Muscle of arm (tissue), 1 donor: ENCODE measurements at regions not wholly inside any gene's neighbourhood (a gene's known extent, or its start where the extent isn't known, plus 50 kb on each side); places are given as distances from the start of the nearest gene placed in this dataset.

Source experiments
- DNase-seq: peaks from one replicate; pipeline ENCODE4 v3.0.0-alpha.2; 2013

DNA sequence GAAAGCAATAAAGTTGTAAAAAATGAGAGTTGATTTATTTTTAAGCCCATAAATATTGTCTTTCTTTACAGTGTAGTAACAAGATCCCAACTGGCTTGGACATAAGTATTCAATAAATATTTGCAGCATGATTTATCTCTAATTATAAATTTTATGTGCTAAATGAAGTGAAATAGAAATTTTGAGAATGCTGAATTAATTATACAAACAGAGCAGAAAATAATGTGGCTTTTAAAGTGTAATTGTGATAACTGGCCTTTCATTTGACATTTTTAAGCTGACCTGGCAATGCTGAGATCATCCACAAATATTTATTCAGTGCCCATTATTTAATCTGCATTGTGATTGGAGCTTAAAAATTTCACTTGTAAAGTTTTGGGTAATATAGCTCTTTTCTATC is 201.6 kb upstream of the NAV3 start:
- no peak for DNase-seq

GRCh38 chr12:77625441-77625840 is 205.3 kb upstream of the NAV3 start:
- no peak for DNase-seq

DNA sequence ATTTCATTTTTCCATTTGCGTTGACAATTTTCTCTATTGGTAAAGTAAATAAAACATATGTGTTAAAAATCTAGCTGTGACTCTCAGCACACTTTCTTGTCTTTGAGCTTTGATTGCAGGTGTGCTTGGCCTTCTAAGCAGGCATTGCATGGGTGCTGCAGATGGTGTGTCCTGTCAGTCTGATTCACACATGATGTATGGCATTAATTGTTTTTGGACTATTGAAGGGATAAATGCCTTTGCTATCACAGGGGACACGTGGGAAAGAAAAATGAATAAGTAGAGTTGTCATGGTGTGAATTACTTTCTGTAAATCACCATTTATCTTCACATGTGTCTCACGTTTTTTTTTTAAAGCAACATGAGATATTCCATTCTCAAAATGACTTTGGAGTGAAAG is 211.3 kb upstream of the NAV3 start:
- no peak for DNase-seq

DNA sequence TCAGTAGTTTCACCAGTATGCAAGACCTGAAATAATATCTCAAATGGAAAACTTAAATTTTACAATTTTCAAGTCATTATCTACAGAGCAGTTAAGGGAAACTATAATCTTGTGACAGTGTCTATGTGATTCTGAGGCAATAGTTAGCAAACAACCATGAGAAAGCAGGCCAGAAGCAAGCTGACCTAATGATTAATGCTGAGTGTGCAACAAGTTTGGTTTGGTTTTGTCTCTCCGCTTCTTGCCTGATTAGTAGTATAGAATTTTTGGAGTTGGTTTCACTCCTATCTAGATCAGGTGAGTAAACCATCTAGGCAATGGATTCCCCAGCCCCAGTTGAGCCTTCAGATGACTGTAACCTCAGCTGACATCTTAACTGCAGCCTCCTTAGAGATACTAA is 212.9 kb upstream of the NAV3 start:
- no peak for DNase-seq

- no peak for DNase-seq
These were observed 215.4 kb upstream of the NAV3 start for GRCh38 chr12:77615332-77615731.

DNA sequence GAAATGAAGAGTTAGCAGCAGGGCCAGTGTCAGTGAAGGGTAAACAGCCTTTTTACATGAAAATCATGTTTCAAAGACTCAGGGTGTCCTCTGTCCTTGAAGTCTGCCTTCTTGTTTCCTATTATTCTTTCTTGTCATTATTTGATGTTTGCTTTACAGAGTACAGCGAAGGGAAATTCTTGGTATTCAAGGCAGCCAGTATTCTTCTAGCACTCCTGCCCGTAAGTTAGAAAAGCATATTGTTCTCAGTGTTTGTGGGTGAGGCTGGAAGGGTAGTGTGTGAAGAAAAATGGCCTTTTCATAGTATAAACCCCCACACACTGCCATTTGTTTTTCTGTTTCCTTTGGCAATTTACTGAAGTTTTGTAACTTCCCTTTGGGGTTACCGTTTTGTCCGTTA is 217.3 kb upstream of the NAV3 start:
- DNase-seq = no peak

- DNase-seq = no peak
These were observed 220.2 kb upstream of the NAV3 start for GRCh38 chr12:77610446-77610845.

DNA sequence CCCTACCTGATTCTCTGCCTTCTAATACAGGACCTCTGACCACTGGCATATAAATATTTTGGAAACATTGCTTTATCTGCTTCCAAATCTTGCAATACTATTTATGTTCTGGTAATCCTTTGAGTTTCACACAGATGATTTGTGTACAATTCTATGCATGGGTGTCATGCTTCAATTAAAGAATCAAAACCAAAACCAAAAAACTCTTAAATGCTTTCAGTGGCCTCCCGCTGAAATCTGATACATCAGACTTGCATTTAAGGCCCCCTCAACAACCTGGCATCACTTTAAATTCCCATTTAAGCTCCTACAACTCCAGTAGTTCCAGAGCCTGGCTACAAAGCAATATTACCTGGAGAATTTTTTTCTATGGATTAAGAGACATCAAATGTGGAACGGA is 221.7 kb upstream of the NAV3 start:
- no peak for DNase-seq

DNA sequence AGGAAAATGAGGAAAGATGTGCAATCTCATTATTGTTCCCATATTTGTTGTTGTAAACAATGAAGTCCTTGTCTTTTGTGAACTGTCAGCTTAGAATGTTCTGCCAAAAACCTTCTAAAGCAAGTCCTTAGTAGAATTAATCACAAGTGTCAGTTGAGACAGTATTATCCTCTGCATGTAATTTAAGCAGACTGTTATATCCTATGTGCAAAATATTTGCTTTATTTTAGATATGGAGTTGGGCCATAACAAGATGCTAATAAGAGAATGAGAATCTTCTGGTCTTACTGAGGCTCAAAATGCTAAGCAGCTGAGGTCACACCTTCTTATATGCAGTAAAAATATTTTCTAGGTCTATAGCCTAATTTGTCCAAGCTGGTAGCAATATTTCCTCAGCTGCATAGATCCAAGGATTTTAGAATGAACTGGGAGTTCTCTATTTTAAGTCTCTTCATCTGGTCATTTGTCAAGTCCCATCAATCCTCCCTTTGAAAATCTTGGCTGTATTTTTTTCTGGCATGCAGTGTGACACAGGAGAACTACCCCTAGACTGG is 222.3 kb upstream of the NAV3 start:
- DNase-seq = peak; percentile 37

DNA sequence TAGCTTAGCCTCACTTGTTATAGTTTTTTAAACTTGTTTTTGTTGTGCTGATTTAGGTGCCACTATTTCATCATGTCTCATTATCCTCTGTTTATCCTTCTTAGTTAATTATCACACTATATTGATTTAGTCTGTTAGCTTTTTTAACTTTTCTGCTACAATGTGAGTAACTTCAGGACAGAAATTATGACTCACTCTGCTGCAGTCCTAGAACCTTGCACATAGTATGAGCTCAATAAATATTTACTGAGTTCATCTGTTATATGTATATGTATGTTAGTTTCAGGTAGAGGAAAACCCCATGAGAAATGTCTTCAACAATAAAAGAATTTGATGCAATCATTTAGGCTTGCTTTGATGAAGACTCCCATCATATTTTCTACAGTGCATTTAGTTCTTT is 224.3 kb upstream of the NAV3 start:
- no peak for DNase-seq

DNA sequence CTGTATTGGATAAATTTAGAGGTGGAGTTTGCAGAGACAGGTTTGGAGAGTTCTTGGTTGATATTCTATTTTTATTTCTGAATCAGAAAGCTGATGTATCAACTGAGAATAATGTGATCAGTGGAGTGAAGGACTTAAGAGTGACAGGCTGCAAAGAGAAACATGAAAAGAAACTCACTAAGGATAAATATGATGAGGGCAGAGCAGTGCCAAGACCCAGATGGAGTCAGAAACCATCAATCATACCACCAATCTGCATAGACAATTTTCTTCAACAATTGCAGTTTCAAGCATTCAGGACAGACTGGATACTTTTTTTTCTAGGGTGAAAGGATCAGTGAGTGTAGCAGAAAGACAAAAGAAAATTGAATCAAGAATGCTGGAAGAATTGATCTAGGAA is 226.7 kb upstream of the NAV3 start:
- no peak for DNase-seq

DNA sequence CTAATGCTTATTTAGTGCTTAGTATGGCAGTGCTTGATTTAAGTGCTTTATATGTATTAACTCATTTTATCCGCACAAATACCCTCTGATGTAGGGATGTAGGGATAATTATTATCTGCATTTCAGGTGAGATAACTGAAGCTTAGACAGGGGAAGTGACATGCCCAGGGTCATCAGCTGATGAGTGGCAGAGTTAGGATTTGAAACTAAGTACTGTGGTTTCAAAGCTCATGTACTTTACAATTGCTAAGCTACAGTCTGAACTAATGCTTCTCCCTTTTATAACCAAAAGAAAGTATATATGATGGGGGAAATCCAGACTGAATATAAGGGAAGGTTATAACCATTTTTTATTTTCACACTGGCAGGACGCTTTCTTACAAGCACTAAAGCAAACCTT is 229.6 kb upstream of the NAV3 start:
- no peak for DNase-seq

- no peak for DNase-seq
These were observed 230.2 kb upstream of the NAV3 start for GRCh38 chr12:77600468-77600843.

- no peak for DNase-seq
These were observed 230.8 kb upstream of the NAV3 start for GRCh38 chr12:77599782-77600467.

GRCh38 chr12:77594366-77594765 is 236.3 kb upstream of the NAV3 start:
- DNase-seq = no peak

DNA sequence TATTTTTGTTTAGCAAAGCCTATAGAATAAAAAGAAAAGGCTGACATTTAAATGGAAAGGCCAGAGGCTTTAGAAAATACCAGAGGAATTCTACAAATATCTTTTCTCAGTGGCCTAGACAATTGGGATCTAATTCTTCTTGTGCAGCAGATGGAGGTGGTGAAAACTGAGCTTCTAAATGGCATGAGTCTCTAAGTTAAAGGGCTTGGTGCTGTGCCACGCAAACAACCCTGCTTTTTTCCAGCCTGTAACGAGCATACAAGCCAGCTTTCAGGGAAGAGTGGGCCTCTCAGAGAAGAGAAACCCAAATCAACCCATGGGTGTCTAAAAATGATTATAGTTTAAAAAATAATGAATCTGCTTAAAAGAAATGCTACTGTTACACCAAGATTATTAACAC is 237.9 kb upstream of the NAV3 start:
- DNase-seq = no peak

- no peak for DNase-seq
These were observed 238.5 kb upstream of the NAV3 start for GRCh38 chr12:77591959-77592743.

DNA sequence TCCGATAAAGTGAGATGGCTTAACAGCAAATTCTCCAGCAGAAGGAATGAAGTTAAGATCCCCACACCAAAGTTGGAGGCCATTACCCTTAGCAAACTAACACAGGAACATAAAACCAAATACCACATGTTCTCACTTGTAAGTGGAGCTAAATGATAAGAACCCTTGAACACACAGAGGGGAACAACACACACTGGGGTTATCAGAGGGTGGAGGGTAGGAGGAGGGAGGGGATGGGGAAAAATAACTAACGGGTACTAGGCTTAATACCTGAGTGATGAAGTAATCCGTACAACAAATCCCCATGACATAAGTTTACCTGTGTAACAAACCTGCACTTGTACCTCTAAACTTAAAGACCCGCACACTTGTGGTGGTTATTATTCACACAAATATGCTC is 240.4 kb upstream of the NAV3 start:
- no peak for DNase-seq

GRCh38 chr12:77584860-77585259 is 245.8 kb upstream of the NAV3 start:
- no peak for DNase-seq

DNA sequence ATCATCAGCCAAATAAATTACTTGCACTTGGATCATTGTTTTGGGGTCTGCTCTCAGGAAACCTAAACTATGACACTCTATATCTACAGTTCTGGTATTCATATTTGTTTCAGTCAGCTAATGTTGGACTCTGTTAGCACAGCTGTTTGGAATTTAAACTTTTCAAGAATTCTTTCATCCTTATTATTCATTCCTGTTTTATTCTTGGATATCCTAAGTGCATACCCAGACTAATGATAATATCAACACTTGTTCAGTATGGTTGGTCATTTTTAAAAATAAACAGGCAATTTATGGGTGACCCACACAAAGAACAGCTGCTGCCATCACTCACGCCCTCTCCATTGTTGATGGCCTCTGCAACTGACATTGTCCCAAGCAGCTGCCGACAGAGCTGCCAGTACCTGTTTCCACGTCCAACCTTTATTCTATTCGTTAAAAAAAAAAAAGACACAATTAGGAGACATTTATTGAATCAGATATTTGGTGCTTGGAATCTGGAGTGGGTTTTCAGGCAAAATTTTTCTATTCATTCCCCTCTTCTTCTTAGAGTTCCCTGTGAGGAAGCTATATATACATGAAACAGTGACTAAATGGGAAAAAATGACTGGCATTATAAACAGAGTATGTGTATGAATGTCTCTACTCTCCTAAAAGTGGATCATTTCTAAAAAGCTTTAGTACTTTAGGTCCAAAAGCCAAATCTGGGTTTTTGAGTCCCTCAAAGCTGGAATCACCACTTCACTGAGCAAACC is 252.1 kb upstream of the NAV3 start:
- DNase-seq = peak; percentile 43

- DNase-seq = no peak
These were observed 252.9 kb upstream of the NAV3 start for GRCh38 chr12:77577791-77578190.

- no peak for DNase-seq
These were observed 255.2 kb upstream of the NAV3 start for GRCh38 chr12:77575376-77575919.
